Esophagus squamous epithelium (tissue), 4 donors: ENCODE measurements at regions not wholly inside any gene's neighbourhood (a gene's known extent, or its start where the extent isn't known, plus 50 kb on each side); places are given as distances from the start of the nearest gene placed in this dataset.

Experiments
- CTCF ChIP-seq, 6 experiments: fragments of 450-650 bp in 4 of 6; fragments of 200-600 bp in 2 of 6; sonication (generic) in 2 of 6; IDR thresholded peaks; one replicate each; pipeline ENCODE4 v1.5.1; 2016 to 2019; ENCODE audit warnings: antibody characterized with exemption in 6 of 6, mild to moderate bottlenecking in 4 of 6, moderate library complexity in 4 of 6
- POLR2A ChIP-seq, 4 donors: fragments of 450-650 bp; IDR thresholded peaks; one replicate each; pipeline ENCODE4 v1.6.1; 2017; ENCODE audit warnings: antibody characterized with exemption in 4 of 4, mild to moderate bottlenecking in 4 of 4, moderate library complexity in 3 of 4

DNA sequence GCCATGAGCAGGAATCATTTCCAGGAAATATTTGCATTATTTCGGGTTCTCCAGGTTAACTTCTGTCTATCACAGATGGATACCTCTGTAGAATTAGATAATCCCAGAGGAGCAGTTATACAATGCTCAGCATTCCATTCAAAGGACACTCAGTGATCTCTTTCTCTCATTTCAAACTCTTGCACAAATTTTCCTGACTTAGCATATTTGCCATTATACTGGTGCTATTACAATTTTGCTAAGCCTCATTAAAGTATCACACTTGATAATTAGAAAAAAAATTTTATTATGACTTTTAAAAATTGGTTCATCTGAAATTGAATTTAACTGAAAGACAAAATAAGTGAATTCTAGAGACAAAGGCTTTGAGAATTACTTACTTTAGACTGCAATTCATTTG is 469.0 kb downstream of the EPHA3 start:
- TF ChIP-seq POLR2A (IDR thresholded peaks at IDR 0.05) (no peak), CTCF (IDR thresholded peaks at IDR 0.05) (no peak)
